ENCODE measurements at regions not wholly inside any gene's neighbourhood (a gene's known extent, or its start where the extent isn't known, plus 50 kb on each side); places are given as distances from the start of the nearest gene placed in this dataset.

- Histone ChIP-seq H3K4me3 (ENCODE audit: low read depth, low read length) (no peak overlapping the region), H3K36me3 (no peaks in the 10 kb centered on the region), H3K9me3 (ENCODE audit: severe bottlenecking) (no peaks in the 10 kb centered on the region), H3K27me3 (ENCODE audit: insufficient read depth, low read depth, severe bottlenecking) (no peaks in the 10 kb centered on the region), H3K27ac (no peak overlapping the region)
- DNase-seq: no peak
- TF ChIP-seq CTCF (IDR thresholded peaks at IDR 0.05; ENCODE audit: low read depth, low read length): no peak
Observed at GRCh38 chr5:128644863-128645262, 106.8 kb upstream of the FBN2 start.

- no peak for TF ChIP-seq CTCF (IDR thresholded peaks at IDR 0.05; ENCODE audit: low read depth, low read length)
- no peak for DNase-seq
- Histone ChIP-seq H3K9me3 (ENCODE audit: severe bottlenecking) (no peaks in the 10 kb centered on the region), H3K4me3 (ENCODE audit: low read depth, low read length) (no peak overlapping the region), H3K27ac (no peak overlapping the region), H3K36me3 (no peaks in the 10 kb centered on the region), H3K27me3 (ENCODE audit: insufficient read depth, low read depth, severe bottlenecking) (no peaks in the 10 kb centered on the region)
Observed at GRCh38 chr5:128645581-128645980, 107.5 kb upstream of the FBN2 start.

GRCh38 chr5:128646176-128646575 lies 108.1 kb upstream of the FBN2 start:
- H3K4me3 ChIP-seq (ENCODE audit: low read depth, low read length): no peak overlapping the region
- DNase-seq: no peak
- no peaks in the 10 kb centered on the region for H3K36me3 ChIP-seq
- no peak overlapping the region for H3K27ac ChIP-seq
- no peak for TF ChIP-seq CTCF (IDR thresholded peaks at IDR 0.05; ENCODE audit: low read depth, low read length)
- no peaks in the 10 kb centered on the region for H3K27me3 ChIP-seq (ENCODE audit: insufficient read depth, low read depth, severe bottlenecking)
- no peaks in the 10 kb centered on the region for H3K9me3 ChIP-seq (ENCODE audit: severe bottlenecking)

GRCh38 chr5:128649192-128649591 lies 111.1 kb upstream of the FBN2 start:
- Histone ChIP-seq H3K27me3 (ENCODE audit: insufficient read depth, low read depth, severe bottlenecking) (no peaks in the 10 kb centered on the region), H3K27ac (no peak overlapping the region), H3K9me3 (ENCODE audit: severe bottlenecking) (no peaks in the 10 kb centered on the region), H3K36me3 (no peaks in the 10 kb centered on the region), H3K4me3 (ENCODE audit: low read depth, low read length) (no peak overlapping the region)
- TF ChIP-seq CTCF (IDR thresholded peaks at IDR 0.05; ENCODE audit: low read depth, low read length): no peak
- DNase-seq: no peak

- no peak for TF ChIP-seq CTCF (IDR thresholded peaks at IDR 0.05; ENCODE audit: low read depth, low read length)
- no peak overlapping the region for H3K4me3 ChIP-seq (ENCODE audit: low read depth, low read length)
- no peaks in the 10 kb centered on the region for H3K9me3 ChIP-seq (ENCODE audit: severe bottlenecking)
- no peaks in the 10 kb centered on the region for H3K27me3 ChIP-seq (ENCODE audit: insufficient read depth, low read depth, severe bottlenecking)
- no peak for DNase-seq
- no peak overlapping the region for H3K27ac ChIP-seq
- H3K36me3 ChIP-seq: no peaks in the 10 kb centered on the region
Observed at GRCh38 chr5:128662997-128663396, 125.0 kb upstream of the FBN2 start.

GRCh38 chr5:128665747-128666355 lies 127.8 kb upstream of the FBN2 start:
- H3K36me3 ChIP-seq: no peaks in the 10 kb centered on the region
- no peak for DNase-seq
- no peak overlapping the region for H3K27ac ChIP-seq
- no peaks in the 10 kb centered on the region for H3K9me3 ChIP-seq (ENCODE audit: severe bottlenecking)
- no peak overlapping the region for H3K4me3 ChIP-seq (ENCODE audit: low read depth, low read length)
- TF ChIP-seq CTCF (IDR thresholded peaks at IDR 0.05; ENCODE audit: low read depth, low read length): no peak
- H3K27me3 ChIP-seq (ENCODE audit: insufficient read depth, low read depth, severe bottlenecking): no peaks in the 10 kb centered on the region
